Gastrocnemius medialis (tissue), 4 donors: ENCODE measurements at regions not wholly inside any gene's neighbourhood (a gene's known extent, or its start where the extent isn't known, plus 50 kb on each side); places are given as distances from the start of the nearest gene placed in this dataset.

Source experiments
- POLR2A ChIP-seq, 2 donors: fragments of 450-650 bp; IDR thresholded peaks; one replicate each; pipeline ENCODE4 v1.6.1; 2017; ENCODE audit warnings: antibody characterized with exemption in 2 of 2, mild to moderate bottlenecking in 2 of 2, moderate library complexity in 2 of 2
- TF ChIP-seq, protein P1 (sequence below), 5 experiments: fragments of 450-650 bp in 3 of 5; fragments of 200-600 bp in 2 of 5; sonication (generic) in 2 of 5; IDR thresholded peaks in 4 of 5; conservative IDR thresholded peaks in 1 of 5; 1 replicate in 4 of 5; 2 replicates in 1 of 5; pipeline ENCODE4 v1.5.1; 2016 to 2019; ENCODE audit warnings: antibody characterized with exemption in 5 of 5, mild to moderate bottlenecking in 3 of 5, moderate library complexity in 3 of 5

DNA sequence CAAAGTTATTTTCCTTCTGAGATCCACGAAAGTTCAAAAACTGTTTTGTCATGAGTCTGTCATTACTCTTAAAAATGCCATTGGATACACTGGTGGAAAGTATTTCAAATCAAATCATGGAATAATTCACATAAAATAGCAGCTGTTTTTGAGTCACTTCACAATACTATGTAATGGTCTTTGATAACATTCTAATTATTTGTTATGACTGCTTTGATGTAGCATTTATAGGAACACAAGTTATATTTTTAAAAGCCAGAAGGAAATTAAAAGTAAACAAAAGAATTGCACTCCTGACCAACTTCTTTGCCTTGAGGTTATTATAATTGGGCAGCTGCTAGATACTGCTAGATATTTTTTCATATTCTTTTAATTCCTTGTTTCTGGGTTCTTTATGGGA lies 473.2 kb downstream of the CCER1 start:
- TF ChIP-seq, protein P1, sequence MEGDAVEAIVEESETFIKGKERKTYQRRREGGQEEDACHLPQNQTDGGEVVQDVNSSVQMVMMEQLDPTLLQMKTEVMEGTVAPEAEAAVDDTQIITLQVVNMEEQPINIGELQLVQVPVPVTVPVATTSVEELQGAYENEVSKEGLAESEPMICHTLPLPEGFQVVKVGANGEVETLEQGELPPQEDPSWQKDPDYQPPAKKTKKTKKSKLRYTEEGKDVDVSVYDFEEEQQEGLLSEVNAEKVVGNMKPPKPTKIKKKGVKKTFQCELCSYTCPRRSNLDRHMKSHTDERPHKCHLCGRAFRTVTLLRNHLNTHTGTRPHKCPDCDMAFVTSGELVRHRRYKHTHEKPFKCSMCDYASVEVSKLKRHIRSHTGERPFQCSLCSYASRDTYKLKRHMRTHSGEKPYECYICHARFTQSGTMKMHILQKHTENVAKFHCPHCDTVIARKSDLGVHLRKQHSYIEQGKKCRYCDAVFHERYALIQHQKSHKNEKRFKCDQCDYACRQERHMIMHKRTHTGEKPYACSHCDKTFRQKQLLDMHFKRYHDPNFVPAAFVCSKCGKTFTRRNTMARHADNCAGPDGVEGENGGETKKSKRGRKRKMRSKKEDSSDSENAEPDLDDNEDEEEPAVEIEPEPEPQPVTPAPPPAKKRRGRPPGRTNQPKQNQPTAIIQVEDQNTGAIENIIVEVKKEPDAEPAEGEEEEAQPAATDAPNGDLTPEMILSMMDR (IDR thresholded peaks at IDR 0.05 in 4 of 5, conservative IDR thresholded peaks at IDR 0.05 in 1 of 5): no peak
- no peak for TF ChIP-seq POLR2A (IDR thresholded peaks at IDR 0.05)
